NAMALWA (cell line): ENCODE measurements at regions not wholly inside any gene's neighbourhood (a gene's known extent, or its start where the extent isn't known, plus 50 kb on each side); places are given as distances from the start of the nearest gene placed in this dataset.
A peak's percentile ranks its signal among the peaks of the same experiment; 100 is the strongest.

Source experiments
- DNase-seq: peaks from one replicate; pipeline ENCODE4 v3.0.0-alpha.2; 2015; ENCODE audit warnings: low spot score

- DNase-seq, result peak; percentile 23
These were observed 141.3 kb upstream of the VCX3B start for GRCh38 chrX:8323356-8323755.

- DNase-seq, result no peak
These were observed 122.6 kb upstream of the VCX3B start for GRCh38 chrX:8341814-8342590.

GRCh38 chrX:8345473-8345872, 119.2 kb upstream of the VCX3B start:
- no peak for DNase-seq

- DNase-seq, result no peak
These were observed 118.6 kb upstream of the VCX3B start for GRCh38 chrX:8346060-8346459.

- no peak for DNase-seq
These were observed 117.7 kb upstream of the VCX3B start for GRCh38 chrX:8346892-8347291.

GRCh38 chrX:8349816-8350544, 114.7 kb upstream of the VCX3B start:
- DNase-seq, result no peak

- DNase-seq, result no peak
These were observed 106.3 kb upstream of the VCX3B start for GRCh38 chrX:8358302-8358701.

GRCh38 chrX:8364369-8365141, 100.1 kb upstream of the VCX3B start:
- DNase-seq, result peak; percentile 23

GRCh38 chrX:8366481-8366880, 98.1 kb upstream of the VCX3B start:
- DNase-seq, result no peak

GRCh38 chrX:8374041-8374825, 90.4 kb upstream of the VCX3B start:
- DNase-seq, result no peak

- no peak for DNase-seq
These were observed 87.6 kb upstream of the VCX3B start for GRCh38 chrX:8377041-8377440.

GRCh38 chrX:8390771-8391170, 73.9 kb upstream of the VCX3B start:
- DNase-seq, result no peak

GRCh38 chrX:8403988-8404387, 60.6 kb upstream of the VCX3B start:
- DNase-seq, result no peak

GRCh38 chrX:8404471-8404870, 60.2 kb upstream of the VCX3B start:
- DNase-seq, result no peak

GRCh38 chrX:8404926-8405325, 59.7 kb upstream of the VCX3B start:
- no peak for DNase-seq

- DNase-seq, result no peak
These were observed 59.0 kb upstream of the VCX3B start for GRCh38 chrX:8405631-8406030.

GRCh38 chrX:8413279-8413678, 51.4 kb upstream of the VCX3B start:
- no peak for DNase-seq
